SJSA1 (cell line): ENCODE measurements at regions not wholly inside any gene's neighbourhood (a gene's known extent, or its start where the extent isn't known, plus 50 kb on each side); places are given as distances from the start of the nearest gene placed in this dataset.

ENCODE experiments used
- DNase-seq, 2 experiments: peaks; one replicate each; pipeline ENCODE4 v3.0.0-alpha.2; 2015 to 2020; ENCODE audit warnings: low spot score in 2 of 2, low read depth in 1 of 2
- H3K27ac ChIP-seq: fragments of 250-450 bp; sonication (Bioruptor Pico); 2 replicates; pipeline ENCODE4 v1.5.1; 2020; ENCODE audit warnings: mild to moderate bottlenecking, moderate library complexity
- H3K27me3 ChIP-seq: fragments of 250-450 bp; sonication (Bioruptor Pico); replicated peaks from 2 replicates; pipeline ENCODE4 v1.5.1; 2020; ENCODE audit warnings: mild to moderate bottlenecking, moderate library complexity
- H3K36me3 ChIP-seq: fragments of 250-450 bp; sonication (Bioruptor Pico); 2 replicates; pipeline ENCODE4 v1.5.1; 2020; ENCODE audit warnings: mild to moderate bottlenecking
- H3K4me1 ChIP-seq: fragments of 250-450 bp; sonication (Bioruptor Pico); replicated peaks from 2 replicates; pipeline ENCODE4 v1.6.1; 2021; ENCODE audit warnings: mild to moderate bottlenecking
- H3K4me3 ChIP-seq: fragments of 250-450 bp; sonication (Bioruptor Pico); 2 replicates; pipeline ENCODE4 v1.5.1; 2020; ENCODE audit warnings: mild to moderate bottlenecking
- H3K9me3 ChIP-seq: fragments of 250-450 bp; sonication (Bioruptor Pico); replicated peaks from 2 replicates; pipeline ENCODE4 v1.5.1; 2020; ENCODE audit warnings: mild to moderate bottlenecking

DNA sequence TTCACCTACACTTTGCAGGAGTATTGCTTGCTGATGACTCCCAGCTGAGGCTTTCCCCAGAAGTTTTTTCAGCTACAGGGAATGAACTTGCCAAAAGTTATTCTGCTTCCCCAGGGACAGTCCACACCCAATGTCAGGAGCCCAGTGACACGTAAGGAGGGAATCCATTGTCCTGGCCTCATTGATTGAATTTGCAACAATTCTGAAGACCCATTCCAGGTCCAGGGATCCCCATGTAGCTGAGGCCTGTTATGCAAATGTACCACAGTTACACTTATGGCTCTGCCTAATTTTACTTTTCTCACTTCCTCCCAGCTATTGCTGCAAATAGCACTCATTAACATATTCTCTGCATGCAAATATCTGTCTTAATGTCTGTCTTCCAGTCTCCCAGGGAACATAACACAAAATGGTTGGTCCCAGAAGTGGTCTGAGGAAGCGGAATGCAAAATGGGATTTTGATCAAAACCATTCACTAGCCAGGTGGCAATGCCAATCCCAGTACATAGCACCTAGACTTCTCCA, 113.7 kb upstream of the ACTRT1 start:
- DNase-seq = no peak
- Histone ChIP-seq H3K4me1 (no peaks in the 10 kb centered on the region), H3K9me3 (no peaks in the 10 kb centered on the region), H3K27me3 (no peaks in the 10 kb centered on the region), H3K4me3 (no peak overlapping the region), H3K27ac (no peak overlapping the region), H3K36me3 (no peaks in the 10 kb centered on the region)

DNA sequence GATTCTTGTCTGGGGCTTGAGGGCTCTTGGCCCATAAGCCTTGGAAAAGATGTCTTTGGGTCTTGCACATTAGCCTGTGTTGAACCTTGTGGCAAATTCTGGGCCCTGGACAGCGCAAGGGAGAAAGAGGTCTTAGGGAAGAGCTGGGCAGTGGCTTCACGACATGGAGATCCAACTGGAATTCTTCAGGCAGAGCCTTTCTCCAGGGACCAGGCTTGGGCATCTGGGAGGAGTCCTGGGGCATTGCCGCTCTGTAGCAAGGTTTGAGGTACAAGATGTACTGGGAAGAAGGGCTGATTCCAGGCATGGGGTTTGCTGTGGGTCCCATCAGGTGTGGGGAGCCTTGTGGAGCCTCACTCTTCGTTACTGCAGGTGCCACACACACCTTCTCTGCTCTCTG, 104.0 kb upstream of the ACTRT1 start:
- Histone ChIP-seq H3K27me3 (no peaks in the 10 kb centered on the region), H3K9me3 (no peaks in the 10 kb centered on the region), H3K4me1 (no peaks in the 10 kb centered on the region), H3K27ac (no peak overlapping the region), H3K36me3 (no peaks in the 10 kb centered on the region), H3K4me3 (no peak overlapping the region)
- no peak for DNase-seq

DNA sequence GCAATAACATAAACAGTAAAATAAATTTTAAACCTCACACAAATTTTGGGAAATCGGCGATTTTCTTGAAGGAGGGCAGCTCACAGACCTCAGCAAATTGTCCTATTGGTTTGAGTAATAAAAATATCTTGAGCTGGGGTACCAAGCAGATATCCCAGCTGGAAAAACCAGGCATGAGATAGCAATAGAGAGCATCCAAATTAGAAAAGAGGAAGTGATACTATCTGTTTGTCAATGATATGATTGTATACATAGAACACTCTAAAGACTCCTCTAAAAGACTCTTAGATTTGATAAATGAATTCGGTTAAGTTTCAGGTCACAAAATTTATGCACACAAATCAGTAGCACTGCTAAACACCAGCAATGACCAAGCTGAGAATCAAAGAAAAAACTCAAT, 90.5 kb upstream of the ACTRT1 start:
- DNase-seq = no peak
- no peaks in the 10 kb centered on the region for H3K4me1 ChIP-seq
- H3K36me3 ChIP-seq = no peaks in the 10 kb centered on the region
- no peaks in the 10 kb centered on the region for H3K27me3 ChIP-seq
- H3K4me3 ChIP-seq = no peak overlapping the region
- no peak overlapping the region for H3K27ac ChIP-seq
- H3K9me3 ChIP-seq = no peaks in the 10 kb centered on the region

DNA sequence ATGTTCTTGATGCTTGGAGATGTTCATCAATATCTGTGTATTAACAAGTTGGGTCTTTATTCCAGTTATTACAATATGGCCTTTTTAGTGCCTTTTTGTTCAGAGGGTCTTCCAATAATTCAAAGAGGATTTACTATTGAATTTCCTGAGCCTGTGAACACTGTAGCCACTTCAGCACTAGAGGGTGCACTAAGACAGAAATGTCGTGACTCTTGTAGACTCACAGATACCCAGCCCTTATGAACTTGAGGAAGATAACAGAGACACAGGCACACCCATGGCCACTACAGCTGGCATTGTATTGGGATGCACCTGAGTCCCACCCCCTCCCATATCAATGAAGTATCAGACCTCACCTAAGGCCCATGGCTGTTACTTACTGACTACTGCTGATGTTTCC, 54.4 kb upstream of the ACTRT1 start:
- Histone ChIP-seq H3K4me3 (no peak overlapping the region), H3K27me3 (no peaks in the 10 kb centered on the region), H3K36me3 (no peaks in the 10 kb centered on the region), H3K9me3 (no peaks in the 10 kb centered on the region), H3K27ac (no peak overlapping the region), H3K4me1 (no peaks in the 10 kb centered on the region)
- DNase-seq = no peak

DNA sequence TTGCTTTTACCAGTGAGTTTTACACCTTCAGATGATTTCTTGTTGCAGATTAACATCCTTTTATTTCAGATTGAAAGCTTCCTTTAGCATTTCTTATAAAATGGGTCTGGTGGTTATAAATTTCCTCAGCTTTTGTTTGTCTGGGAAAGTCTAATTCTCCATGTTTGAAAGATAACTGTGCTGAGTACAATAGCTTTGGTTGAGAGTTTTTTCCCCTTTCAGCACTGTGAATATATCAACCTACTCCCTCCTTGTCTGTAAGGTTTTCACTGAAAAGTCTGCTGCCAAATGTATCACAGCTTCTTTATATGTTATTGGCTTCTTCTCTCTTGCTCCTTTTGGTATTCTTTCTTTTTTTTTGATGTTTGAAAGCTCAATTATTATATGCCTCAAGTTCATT, 53.5 kb upstream of the ACTRT1 start:
- H3K4me1 ChIP-seq = no peaks in the 10 kb centered on the region
- no peak overlapping the region for H3K27ac ChIP-seq
- no peaks in the 10 kb centered on the region for H3K36me3 ChIP-seq
- no peaks in the 10 kb centered on the region for H3K27me3 ChIP-seq
- H3K9me3 ChIP-seq = no peaks in the 10 kb centered on the region
- no peak overlapping the region for H3K4me3 ChIP-seq
- DNase-seq = no peak
